ENCODE measurements at regions not wholly inside any gene's neighbourhood (a gene's known extent, or its start where the extent isn't known, plus 50 kb on each side); places are given as distances from the start of the nearest gene placed in this dataset.

DNA sequence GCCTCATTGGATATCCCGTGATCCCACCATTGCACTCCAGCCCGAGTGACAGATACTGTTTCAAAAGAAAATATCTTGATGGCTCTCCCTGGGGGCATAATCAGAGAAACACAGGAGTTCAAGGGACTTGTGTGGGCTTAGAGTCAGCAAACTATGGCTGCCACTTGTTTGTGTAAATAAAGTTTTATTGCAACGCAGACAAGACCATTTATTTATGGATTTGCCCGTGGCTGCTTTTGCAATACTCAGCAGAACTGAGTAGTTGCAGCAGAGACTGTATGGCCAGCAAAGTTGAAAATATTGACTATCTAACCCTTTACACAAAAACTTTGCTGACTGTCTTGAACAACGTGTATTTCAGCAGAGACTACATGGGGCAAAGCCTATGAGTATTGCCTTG is 75.5 kb upstream of the GPRC5B start (continued):
- TF ChIP-seq TEAD4 (IDR thresholded peaks at IDR 0.05; ENCODE audit: low read depth, low read length): no peak

All from H1 (cell line).